NB4 (cell line): ENCODE measurements at regions not wholly inside any gene's neighbourhood (a gene's known extent, or its start where the extent isn't known, plus 50 kb on each side); places are given as distances from the start of the nearest gene placed in this dataset.

Experiments used
- POLR2A ChIP-seq: IDR thresholded peaks from 2 replicates; pipeline ENCODE4 v1.6.1; 2011; ENCODE audit warnings: mild to moderate bottlenecking; ENCODE audit not compliant: insufficient read length; ENCODE audit errors: extremely low read depth
- TF ChIP-seq, protein P1 (sequence below): IDR thresholded peaks from one replicate; pipeline ENCODE4 v1.5.1; 2012; ENCODE audit warnings: low read depth, low read length

DNA sequence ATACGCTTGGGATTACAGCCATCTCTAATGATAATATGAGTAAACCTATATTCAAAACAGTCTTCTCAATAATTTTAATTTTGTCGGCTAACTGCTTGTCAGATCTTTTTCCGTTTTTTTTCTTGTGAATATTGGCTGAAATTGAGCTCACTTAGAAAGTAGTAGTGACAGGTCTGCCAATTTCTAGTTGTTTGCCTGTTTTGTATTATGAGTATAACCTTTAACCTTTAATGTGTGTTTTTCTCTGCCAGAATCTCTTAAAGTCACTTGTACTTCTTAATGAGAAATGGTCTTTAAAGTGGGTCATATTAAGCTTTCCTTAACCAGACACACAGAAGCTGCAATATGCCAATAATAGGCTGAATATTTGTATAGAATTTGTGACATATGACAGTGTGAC is 511.0 kb downstream of the CSNK1G3 start:
- TF ChIP-seq, protein P1, sequence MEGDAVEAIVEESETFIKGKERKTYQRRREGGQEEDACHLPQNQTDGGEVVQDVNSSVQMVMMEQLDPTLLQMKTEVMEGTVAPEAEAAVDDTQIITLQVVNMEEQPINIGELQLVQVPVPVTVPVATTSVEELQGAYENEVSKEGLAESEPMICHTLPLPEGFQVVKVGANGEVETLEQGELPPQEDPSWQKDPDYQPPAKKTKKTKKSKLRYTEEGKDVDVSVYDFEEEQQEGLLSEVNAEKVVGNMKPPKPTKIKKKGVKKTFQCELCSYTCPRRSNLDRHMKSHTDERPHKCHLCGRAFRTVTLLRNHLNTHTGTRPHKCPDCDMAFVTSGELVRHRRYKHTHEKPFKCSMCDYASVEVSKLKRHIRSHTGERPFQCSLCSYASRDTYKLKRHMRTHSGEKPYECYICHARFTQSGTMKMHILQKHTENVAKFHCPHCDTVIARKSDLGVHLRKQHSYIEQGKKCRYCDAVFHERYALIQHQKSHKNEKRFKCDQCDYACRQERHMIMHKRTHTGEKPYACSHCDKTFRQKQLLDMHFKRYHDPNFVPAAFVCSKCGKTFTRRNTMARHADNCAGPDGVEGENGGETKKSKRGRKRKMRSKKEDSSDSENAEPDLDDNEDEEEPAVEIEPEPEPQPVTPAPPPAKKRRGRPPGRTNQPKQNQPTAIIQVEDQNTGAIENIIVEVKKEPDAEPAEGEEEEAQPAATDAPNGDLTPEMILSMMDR = no peak
- TF ChIP-seq POLR2A = no peak
